ENCODE measurements at regions not wholly inside any gene's neighbourhood (a gene's known extent, or its start where the extent isn't known, plus 50 kb on each side); places are given as distances from the start of the nearest gene placed in this dataset.

- ATAC-seq (no peak), FAIRE-seq (no peak), DNase-seq (no peak)
- intact Hi-C loops (cut with DNase I): no loop called here
- Histone ChIP-seq H3K4me3 (no peak overlapping the region), H3K36me3 (no peaks in the 10 kb centered on the region), H3K9me3 (no peaks in the 10 kb centered on the region), H3K4me1 (no peaks in the 10 kb centered on the region), H3K27ac (no peak overlapping the region), H3K27me3 (no peaks in the 10 kb centered on the region)
- no peak for TF ChIP-seq CTCF (IDR thresholded peaks at IDR 0.05)
Measured at GRCh38 chr7:123060446-123060845, 64.9 kb upstream of the TAS2R16 start.

GRCh38 chr7:123057911-123058310, 62.4 kb upstream of the TAS2R16 start:
- FAIRE-seq: no peak
- H3K27ac ChIP-seq: no peak overlapping the region
- no peak for DNase-seq
- H3K9me3 ChIP-seq: no peaks in the 10 kb centered on the region
- no peaks in the 10 kb centered on the region for H3K36me3 ChIP-seq
- H3K4me1 ChIP-seq: no peaks in the 10 kb centered on the region
- intact Hi-C loops (cut with DNase I): no loop called here
- no peak for ATAC-seq
- no peaks in the 10 kb centered on the region for H3K27me3 ChIP-seq
- no peak overlapping the region for H3K4me3 ChIP-seq
- TF ChIP-seq CTCF (IDR thresholded peaks at IDR 0.05): no peak

- no peak for TF ChIP-seq CTCF (IDR thresholded peaks at IDR 0.05)
- Histone ChIP-seq H3K4me3 (no peak overlapping the region), H3K9me3 (no peaks in the 10 kb centered on the region), H3K36me3 (no peaks in the 10 kb centered on the region), H3K27me3 (no peaks in the 10 kb centered on the region), H3K4me1 (no peaks in the 10 kb centered on the region), H3K27ac (no peak overlapping the region)
- DNase-seq (peak in 4 of 6 donors; percentile 7 to 25 (median 21)), FAIRE-seq (no peak), ATAC-seq (peak in 3 of 4 donors; percentile 62 to 87 (median 84))
- 41 to 44% methylated on average over 5 of the region's 5 CpGs for WGBS, 2 donors
- intact Hi-C loops (cut with DNase I): no loop called here
Measured at GRCh38 chr7:123054357-123055133, 59.0 kb upstream of the TAS2R16 start.

- Histone ChIP-seq H3K4me1 (no peaks in the 10 kb centered on the region), H3K27ac (no peak overlapping the region), H3K36me3 (no peaks in the 10 kb centered on the region), H3K27me3 (no peaks in the 10 kb centered on the region), H3K9me3 (no peaks in the 10 kb centered on the region), H3K4me3 (no peak overlapping the region)
- DNase-seq: no peak
- WGBS, 2 donors: 70 to 79% methylated on average over 1 of the region's 1 CpG
- TF ChIP-seq CTCF (IDR thresholded peaks at IDR 0.05): no peak
- intact Hi-C loops (cut with DNase I): no loop called here
- no peak for FAIRE-seq
- no peak for ATAC-seq
Measured at GRCh38 chr7:123051916-123052315, 56.4 kb upstream of the TAS2R16 start.

DNA sequence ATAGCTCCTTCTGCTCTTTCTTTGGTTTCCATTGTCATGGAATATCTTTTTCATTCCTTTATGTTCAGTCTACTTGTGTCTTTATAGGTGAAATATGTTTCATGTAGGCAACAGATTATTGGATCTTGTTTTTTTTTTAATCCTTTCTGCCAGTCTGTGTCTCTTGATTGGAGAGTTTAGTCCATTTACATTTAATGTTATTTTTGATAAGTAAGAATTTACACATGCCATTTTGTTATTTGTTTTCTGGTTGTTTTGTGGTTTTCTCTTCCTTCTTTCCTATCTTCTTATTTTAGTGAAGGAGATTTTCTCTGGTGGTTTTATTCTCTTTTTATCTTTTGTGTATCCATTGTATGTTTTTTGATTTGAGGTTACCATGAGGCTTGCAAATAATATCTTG, 52.5 kb upstream of the TAS2R16 start:
- FAIRE-seq: no peak

More for the DNA sequence above, 52.5 kb upstream of the TAS2R16 start:
- ATAC-seq (no peak), DNase-seq (no peak)
- H3K4me1 ChIP-seq: no peaks in the 10 kb centered on the region
- H3K27ac ChIP-seq: no peak overlapping the region
- no peaks in the 10 kb centered on the region for H3K9me3 ChIP-seq
- no peak for TF ChIP-seq CTCF (IDR thresholded peaks at IDR 0.05)
- intact Hi-C loops (cut with DNase I): no loop called here
- no peaks in the 10 kb centered on the region for H3K27me3 ChIP-seq
- H3K36me3 ChIP-seq: no peaks in the 10 kb centered on the region
- no peak overlapping the region for H3K4me3 ChIP-seq

All from pancreas (tissue), 10 donors.